Subcutaneous abdominal adipose tissue (tissue), 5 donors: ENCODE measurements at regions not wholly inside any gene's neighbourhood (a gene's known extent, or its start where the extent isn't known, plus 50 kb on each side); places are given as distances from the start of the nearest gene placed in this dataset.
"Not testable (repeated sequence)": the region's sequence is repeated elsewhere in the genome, so short reads cannot be mapped to it uniquely, and the experiment has no call there.

Source experiments
- H3K27ac ChIP-seq: one replicate; pipeline ENCODE4 v1.7.0; 2013; ENCODE audit warnings: low read depth, mild to moderate bottlenecking, inconsistent platforms, low read length, moderate library complexity
- H3K27me3 ChIP-seq, 5 donors: one replicate each; pipeline ENCODE4 v1.7.0; 2013; ENCODE audit warnings: low read length in 5 of 5, inconsistent platforms in 1 of 5; ENCODE audit not compliant: control insufficient read depth in 5 of 5, insufficient read depth in 4 of 5
- H3K36me3 ChIP-seq, 5 donors: one replicate each; pipeline ENCODE4 v1.7.0; 2013; ENCODE audit warnings: low read length in 5 of 5; ENCODE audit not compliant: control insufficient read depth in 5 of 5, insufficient read depth in 5 of 5
- H3K4me1 ChIP-seq, 5 donors: one replicate each; pipeline ENCODE4 v1.7.0; 2013; ENCODE audit warnings: low read length in 5 of 5, mild to moderate bottlenecking in 3 of 5, moderate library complexity in 1 of 5; ENCODE audit not compliant: control insufficient read depth in 5 of 5, insufficient read depth in 5 of 5
- H3K4me3 ChIP-seq, 5 donors: one replicate each; pipeline ENCODE4 v1.7.0; 2013; ENCODE audit warnings: low read length in 5 of 5, low read depth in 1 of 5
- H3K9ac ChIP-seq, 5 donors: one replicate each; pipeline ENCODE4 v1.7.0; 2013; ENCODE audit warnings: low read length in 5 of 5, mild to moderate bottlenecking in 4 of 5, moderate library complexity in 3 of 5
- H3K9me3 ChIP-seq, 5 donors: one replicate each; pipeline ENCODE4 v1.7.0; 2013; ENCODE audit warnings: low read length in 5 of 5; ENCODE audit not compliant: control insufficient read depth in 5 of 5
- donor health status: healthy.
- donor health status: healthy.
- donor health status: healthy.
- donor health status: healthy.
- donor health status: healthy.

- no peaks in the 10 kb centered on the region for H3K4me1 ChIP-seq
- no peak overlapping the region for H3K9ac ChIP-seq
- no peak overlapping the region for H3K27ac ChIP-seq
- no peaks in the 10 kb centered on the region for H3K9me3 ChIP-seq
- no peaks in the 10 kb centered on the region for H3K27me3 ChIP-seq
- H3K36me3 ChIP-seq: no peaks in the 10 kb centered on the region
- H3K4me3 ChIP-seq: no peak overlapping the region
Observed at GRCh38 chr9:106146886-106147285, 452.5 kb downstream of the TMEM38B start.

GRCh38 chr9:106149956-106150355 is 455.6 kb downstream of the TMEM38B start:
- H3K9me3 ChIP-seq: no peaks in the 10 kb centered on the region
- no peak overlapping the region for H3K27ac ChIP-seq
- H3K9ac ChIP-seq: no peak overlapping the region
- no peaks in the 10 kb centered on the region for H3K27me3 ChIP-seq
- H3K36me3 ChIP-seq: no peaks in the 10 kb centered on the region
- no peak overlapping the region for H3K4me3 ChIP-seq
- H3K4me1 ChIP-seq: no peaks in the 10 kb centered on the region

- no peaks in the 10 kb centered on the region for H3K4me1 ChIP-seq
- H3K27ac ChIP-seq: no peak overlapping the region
- H3K4me3 ChIP-seq: no peak overlapping the region
- no peaks in the 10 kb centered on the region for H3K27me3 ChIP-seq
- no peaks in the 10 kb centered on the region for H3K36me3 ChIP-seq
- H3K9ac ChIP-seq: no peak overlapping the region
- no peaks in the 10 kb centered on the region for H3K9me3 ChIP-seq
Observed at GRCh38 chr9:106156465-106156864, 462.1 kb downstream of the TMEM38B start.

GRCh38 chr9:106172265-106172664 is 477.9 kb downstream of the TMEM38B start:
- Histone ChIP-seq H3K4me1 (no peaks in the 10 kb centered on the region), H3K36me3 (no peaks in the 10 kb centered on the region), H3K9me3 (no peaks in the 10 kb centered on the region), H3K27me3 (no peaks in the 10 kb centered on the region), H3K9ac (no peak overlapping the region), H3K27ac (no peak overlapping the region), H3K4me3 (no peak overlapping the region)

- Histone ChIP-seq H3K9me3 (no peaks in the 10 kb centered on the region), H3K4me3 (no peak overlapping the region), H3K4me1 (no peaks in the 10 kb centered on the region), H3K27ac (no peak overlapping the region), H3K27me3 (no peaks in the 10 kb centered on the region), H3K36me3 (no peaks in the 10 kb centered on the region), H3K9ac (no peak overlapping the region)
Observed at GRCh38 chr9:106174346-106174745, 480.0 kb downstream of the TMEM38B start.

GRCh38 chr9:106177216-106177615 is 482.9 kb downstream of the TMEM38B start:
- H3K4me1 ChIP-seq: no peaks in the 10 kb centered on the region
- H3K27me3 ChIP-seq: no peaks in the 10 kb centered on the region
- no peak overlapping the region for H3K4me3 ChIP-seq
- H3K9ac ChIP-seq: no peak overlapping the region
- no peaks in the 10 kb centered on the region for H3K9me3 ChIP-seq
- H3K36me3 ChIP-seq: no peaks in the 10 kb centered on the region
- no peak overlapping the region for H3K27ac ChIP-seq

- Histone ChIP-seq H3K9ac (no peak overlapping the region), H3K36me3 (no peaks in the 10 kb centered on the region), H3K9me3 (no peaks in the 10 kb centered on the region), H3K27ac (no peak overlapping the region), H3K4me1 (no peaks in the 10 kb centered on the region), H3K27me3 (no peaks in the 10 kb centered on the region), H3K4me3 (no peak overlapping the region)
Observed at GRCh38 chr9:106179191-106179590, 484.9 kb downstream of the TMEM38B start.

GRCh38 chr9:106203815-106204516 is 509.6 kb downstream of the TMEM38B start:
- not testable (repeated sequence) for H3K27me3 ChIP-seq, H3K27ac ChIP-seq, H3K36me3 ChIP-seq, H3K4me1 ChIP-seq, H3K9ac ChIP-seq, H3K9me3 ChIP-seq, H3K4me3 ChIP-seq

- no peaks in the 10 kb centered on the region for H3K36me3 ChIP-seq
- peaks cover 0 to 7% (median 0%) of the 10 kb centered on the region in 5 donors for H3K9me3 ChIP-seq
- H3K9ac ChIP-seq: no peak overlapping the region
- no peaks in the 10 kb centered on the region for H3K4me1 ChIP-seq
- no peak overlapping the region for H3K27ac ChIP-seq
- no peaks in the 10 kb centered on the region for H3K27me3 ChIP-seq
- no peak overlapping the region for H3K4me3 ChIP-seq
Observed at GRCh38 chr9:106207298-106207697, 513.0 kb downstream of the TMEM38B start.

GRCh38 chr9:106218427-106218826 is 524.1 kb downstream of the TMEM38B start:
- no peaks in the 10 kb centered on the region for H3K9me3 ChIP-seq
- no peak overlapping the region for H3K27ac ChIP-seq
- H3K36me3 ChIP-seq: no peaks in the 10 kb centered on the region
- H3K4me3 ChIP-seq: no peak overlapping the region
- H3K27me3 ChIP-seq: no peaks in the 10 kb centered on the region
- H3K4me1 ChIP-seq: no peaks in the 10 kb centered on the region
- H3K9ac ChIP-seq: no peak overlapping the region

GRCh38 chr9:106218854-106219253 is 524.5 kb downstream of the TMEM38B start:
- no peaks in the 10 kb centered on the region for H3K9me3 ChIP-seq
- no peak overlapping the region for H3K27ac ChIP-seq
- no peaks in the 10 kb centered on the region for H3K27me3 ChIP-seq
- H3K4me3 ChIP-seq: no peak overlapping the region
- H3K36me3 ChIP-seq: no peaks in the 10 kb centered on the region
- H3K9ac ChIP-seq: no peak overlapping the region
- H3K4me1 ChIP-seq: no peaks in the 10 kb centered on the region
